Activated CD8-positive, alpha-beta T cell treated with anti-CD3 and anti-CD28 coated beads, Interleukin-2, amount 10 ng/mL, durations not matched to agents 7 days and 5 days (primary cell): ENCODE measurements at regions not wholly inside any gene's neighbourhood (a gene's known extent, or its start where the extent isn't known, plus 50 kb on each side); places are given as distances from the start of the nearest gene placed in this dataset.

Experiments used
- ATAC-seq: fragments of 150-1000 bp; cut with Tn5 transposase; one replicate; pipeline ENCODE4 v1.10.0; 2021; ENCODE audit warnings: moderate library complexity
- CTCF ChIA-PET: fragments of 350-600 bp; sonication (Branson Sonifier 250); formaldehyde crosslinking; loops from one replicate; lab custom pipeline; 2021; ENCODE audit warnings: antibody characterized with exemption; lab: Charles Lee
- POLR2A ChIA-PET: fragments of 350-600 bp; sonication (Branson Sonifier 250); formaldehyde crosslinking; loops from one replicate; lab custom pipeline; 2021; ENCODE audit warnings: antibody characterized with exemption; lab: Charles Lee
- DNase-seq: peaks from one replicate; pipeline ENCODE4 v3.0.0-alpha.2; 2020
- H3K27ac Mint-ChIP-seq: one replicate; pipeline ENCODE4 v1.8.0; 2021; ENCODE audit warnings: mild to moderate bottlenecking, mixed read lengths
- H3K27me3 Mint-ChIP-seq: one replicate; pipeline ENCODE4 v1.8.0; 2021; ENCODE audit warnings: low read depth, mixed read lengths
- H3K36me3 Mint-ChIP-seq: one replicate; pipeline ENCODE4 v1.8.0; 2021; ENCODE audit warnings: low read depth, mixed read lengths
- H3K4me1 Mint-ChIP-seq: one replicate; pipeline ENCODE4 v1.8.0; 2021; ENCODE audit warnings: low read depth, mixed read lengths
- H3K4me3 Mint-ChIP-seq: one replicate; pipeline ENCODE4 v1.8.0; 2021; ENCODE audit warnings: mild to moderate bottlenecking, mixed read lengths
- H3K9me3 Mint-ChIP-seq: one replicate; pipeline ENCODE4 v1.8.0; 2022; ENCODE audit warnings: mixed read lengths; ENCODE audit not compliant: insufficient read depth

DNA sequence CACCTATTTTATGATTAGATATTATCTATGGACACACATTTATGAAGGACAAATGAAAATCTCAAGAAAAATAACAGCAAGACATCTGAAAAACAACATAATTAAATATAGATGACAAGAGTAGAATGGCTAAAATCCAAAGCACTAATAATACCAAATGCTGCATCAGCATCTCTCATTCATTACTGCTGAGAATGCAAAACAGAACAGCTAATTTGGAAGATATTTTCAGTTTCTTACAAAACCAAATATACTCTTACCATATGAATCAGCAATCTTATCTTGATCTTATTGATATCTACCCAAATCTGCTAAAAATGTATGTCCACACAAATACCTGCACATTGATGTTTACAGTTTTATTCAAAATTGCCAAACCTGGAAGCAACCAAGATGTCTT lies 829.1 kb upstream of the MIR17HG start:
- no peak for DNase-seq
- CTCF ChIA-PET: no interaction called here
- no peak for ATAC-seq
- POLR2A ChIA-PET: no interaction called here
- Mint-ChIP-seq H3K4me1 (no peaks in the 10 kb centered on the region), H3K27ac (no peak overlapping the region), H3K9me3 (peaks cover 10% of the 10 kb centered on the region), H3K4me3 (no peak overlapping the region), H3K36me3 (no peaks in the 10 kb centered on the region), H3K27me3 (no peaks in the 10 kb centered on the region)

DNA sequence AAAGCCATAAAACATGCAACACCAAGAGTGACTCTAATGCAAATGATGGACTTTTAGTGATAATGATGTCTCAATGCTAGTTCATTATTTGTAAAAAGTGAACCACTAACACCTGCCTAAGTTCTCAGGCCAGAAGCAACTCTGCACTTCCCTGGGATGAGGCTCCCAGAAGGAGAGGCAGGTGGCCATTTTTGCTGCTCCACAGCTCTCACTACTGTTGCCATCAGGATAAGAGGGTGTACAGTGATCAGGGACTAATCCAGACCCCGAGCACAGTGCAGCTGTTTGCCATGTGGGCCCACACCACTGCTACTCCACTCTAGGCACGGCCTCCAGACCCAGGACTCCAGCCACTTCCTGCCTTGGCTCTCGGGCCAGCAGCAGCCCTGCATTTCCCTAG lies 828.3 kb upstream of the MIR17HG start:
- H3K36me3 Mint-ChIP-seq: no peaks in the 10 kb centered on the region
- no peaks in the 10 kb centered on the region for H3K27me3 Mint-ChIP-seq
- no peak overlapping the region for H3K4me3 Mint-ChIP-seq
- H3K4me1 Mint-ChIP-seq: no peaks in the 10 kb centered on the region
- ChIA-PET POLR2A (no interaction called here), CTCF (no interaction called here)
- ATAC-seq: no peak
- H3K27ac Mint-ChIP-seq: no peak overlapping the region
- no peak for DNase-seq
- H3K9me3 Mint-ChIP-seq: peaks cover 15% of the 10 kb centered on the region

DNA sequence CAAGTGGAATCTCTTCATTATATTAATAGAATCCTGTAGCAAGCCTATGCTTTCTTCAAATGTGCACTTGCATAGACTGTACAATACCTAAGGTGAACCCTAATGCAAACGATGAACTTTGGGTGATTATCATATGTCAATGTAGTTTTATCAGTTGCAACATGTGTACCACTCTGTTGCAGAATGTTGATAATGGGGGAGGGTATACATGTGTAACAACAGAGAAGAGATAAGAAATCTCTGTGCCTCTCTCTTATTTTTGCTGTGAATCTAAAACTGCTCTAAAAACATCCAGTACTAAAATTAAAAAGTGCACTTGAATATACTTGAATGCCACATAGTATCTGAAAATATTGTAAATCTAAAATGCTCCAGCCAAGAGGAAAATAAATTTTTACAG lies 820.8 kb upstream of the MIR17HG start:
- no peaks in the 10 kb centered on the region for H3K27me3 Mint-ChIP-seq
- ChIA-PET CTCF (no interaction called here), POLR2A (no interaction called here)
- DNase-seq (no peak), ATAC-seq (no peak)
- no peaks in the 10 kb centered on the region for H3K36me3 Mint-ChIP-seq
- H3K4me1 Mint-ChIP-seq: no peaks in the 10 kb centered on the region
- peaks cover 11% of the 10 kb centered on the region for H3K9me3 Mint-ChIP-seq
- H3K27ac Mint-ChIP-seq: no peak overlapping the region
- H3K4me3 Mint-ChIP-seq: no peak overlapping the region

DNA sequence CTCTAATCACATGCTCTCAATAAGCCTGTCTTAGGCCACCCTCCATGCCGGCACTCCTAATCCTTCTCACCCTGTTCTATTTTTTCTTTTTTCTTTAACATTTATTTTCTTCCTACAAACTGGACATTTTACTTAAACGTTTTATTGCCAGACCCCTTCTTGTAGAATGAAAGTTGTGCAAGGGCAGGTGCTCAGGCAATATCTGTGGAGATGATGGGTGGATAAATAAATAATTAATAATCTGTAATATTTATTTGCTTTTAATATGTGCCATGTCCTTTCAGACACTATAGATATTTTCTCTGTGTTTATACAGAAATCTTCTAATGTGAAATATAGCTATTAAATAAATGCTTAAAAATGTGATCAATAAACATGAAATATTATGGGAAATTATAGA lies 815.7 kb upstream of the MIR17HG start:
- ATAC-seq: no peak
- H3K4me1 Mint-ChIP-seq: no peaks in the 10 kb centered on the region
- DNase-seq: no peak
- no peaks in the 10 kb centered on the region for H3K27me3 Mint-ChIP-seq
- ChIA-PET CTCF (no interaction called here), POLR2A (no interaction called here)
- no peaks in the 10 kb centered on the region for H3K9me3 Mint-ChIP-seq
- no peak overlapping the region for H3K27ac Mint-ChIP-seq
- H3K4me3 Mint-ChIP-seq: no peak overlapping the region
- no peaks in the 10 kb centered on the region for H3K36me3 Mint-ChIP-seq

DNA sequence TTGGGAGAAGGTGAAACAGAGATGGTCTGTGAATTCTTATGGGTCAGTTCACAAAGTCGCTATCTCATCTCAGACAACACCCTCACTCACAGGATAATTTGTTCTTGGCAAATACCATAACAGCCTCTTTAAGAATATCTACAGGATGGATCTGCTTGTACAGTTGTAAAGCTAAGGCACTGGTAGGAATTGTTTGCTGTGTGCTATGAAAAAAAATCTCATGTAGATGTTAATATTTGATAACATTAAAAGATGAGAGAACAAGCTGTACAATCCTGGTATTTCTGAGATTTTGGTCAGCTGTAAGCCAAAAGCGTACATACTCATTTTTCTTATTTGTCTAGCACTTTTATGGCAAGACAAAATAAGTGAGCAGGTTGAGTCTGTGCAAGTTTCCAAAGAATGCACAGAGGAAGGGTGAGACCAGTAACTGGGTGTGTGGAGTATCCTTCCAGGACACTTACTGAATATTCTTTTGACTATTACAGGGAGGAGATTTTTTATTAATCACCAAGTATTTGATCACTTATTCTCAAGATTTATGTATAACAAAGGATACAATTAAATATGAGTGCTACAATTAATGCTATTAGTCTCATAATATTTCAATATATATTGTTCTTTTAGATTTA lies 814.5 kb upstream of the MIR17HG start:
- H3K9me3 Mint-ChIP-seq: no peaks in the 10 kb centered on the region
- no peaks in the 10 kb centered on the region for H3K36me3 Mint-ChIP-seq

DNA sequence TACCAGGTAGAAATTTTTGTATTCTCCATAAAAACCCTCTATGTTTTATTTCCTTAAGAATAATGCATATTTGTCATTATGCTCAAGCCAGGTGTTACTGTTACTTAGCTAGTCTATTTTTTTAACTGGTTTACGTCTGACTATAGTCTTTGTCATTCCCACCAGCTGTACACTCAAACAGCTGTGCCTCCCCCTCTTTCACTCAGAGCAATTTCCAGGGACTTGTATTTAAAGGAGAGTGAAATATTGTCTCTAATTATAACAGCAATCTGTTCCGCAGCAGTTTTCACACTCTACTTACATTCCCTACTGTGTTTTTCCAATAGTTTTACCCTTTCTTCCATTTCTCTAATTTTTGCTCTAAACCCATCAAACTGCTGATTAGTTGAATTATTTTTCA lies 813.6 kb upstream of the MIR17HG start:
- ATAC-seq: no peak
- no peak for DNase-seq
- Mint-ChIP-seq H3K9me3 (no peaks in the 10 kb centered on the region), H3K4me1 (no peaks in the 10 kb centered on the region), H3K4me3 (no peak overlapping the region), H3K27me3 (no peaks in the 10 kb centered on the region), H3K27ac (no peak overlapping the region), H3K36me3 (no peaks in the 10 kb centered on the region)
- ChIA-PET CTCF (no interaction called here), POLR2A (no interaction called here)

More for the DNA sequence above, 814.5 kb upstream of the MIR17HG start:
- POLR2A ChIA-PET: no interaction called here
- H3K27me3 Mint-ChIP-seq: no peaks in the 10 kb centered on the region
- CTCF ChIA-PET: no interaction called here
- H3K27ac Mint-ChIP-seq: no peak overlapping the region
- no peak overlapping the region for H3K4me3 Mint-ChIP-seq
- no peak for ATAC-seq
- H3K4me1 Mint-ChIP-seq: no peaks in the 10 kb centered on the region
- no peak for DNase-seq

DNA sequence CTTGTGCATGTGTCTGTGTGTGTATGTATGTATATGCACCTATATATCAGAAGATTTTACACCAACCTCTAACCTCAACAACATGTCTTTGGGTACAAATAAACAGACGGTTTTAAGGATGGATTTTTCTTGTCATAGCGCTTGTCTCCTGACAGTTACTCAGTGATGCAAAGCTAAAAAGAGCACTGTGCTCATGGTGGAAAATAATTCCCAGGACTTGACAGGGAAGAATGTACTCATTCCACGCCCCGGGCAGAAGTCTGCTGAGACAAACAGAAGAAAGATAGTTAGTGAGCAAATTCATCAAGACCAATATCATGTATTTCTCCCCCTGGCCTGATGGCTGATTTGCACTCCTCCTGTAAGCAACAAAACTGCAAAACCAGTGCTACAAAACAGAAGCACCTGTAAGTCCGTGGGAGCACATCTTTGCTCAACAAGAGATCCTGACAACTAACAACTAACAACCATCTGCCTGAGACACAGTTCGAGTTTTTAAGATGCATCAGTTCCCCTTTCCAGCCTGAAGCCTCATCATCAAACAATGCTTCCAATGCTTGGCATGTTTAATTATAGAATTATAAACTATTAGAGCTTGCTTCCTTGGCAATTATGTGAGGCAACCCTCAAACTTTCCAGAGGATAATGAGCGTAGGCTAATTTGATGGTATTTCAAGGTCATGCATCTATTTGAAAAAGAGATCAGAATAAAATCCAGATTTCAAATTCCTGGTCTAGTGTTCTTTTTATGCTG lies 812.7 kb upstream of the MIR17HG start:
- no peak overlapping the region for H3K4me3 Mint-ChIP-seq
- H3K27ac Mint-ChIP-seq: no peak overlapping the region
- H3K36me3 Mint-ChIP-seq: no peaks in the 10 kb centered on the region
- H3K27me3 Mint-ChIP-seq: no peaks in the 10 kb centered on the region
- H3K9me3 Mint-ChIP-seq: peaks cover 1% of the 10 kb centered on the region
- no peaks in the 10 kb centered on the region for H3K4me1 Mint-ChIP-seq
- CTCF ChIA-PET: no interaction called here
- ATAC-seq (no peak), DNase-seq (no peak)
- POLR2A ChIA-PET: no interaction called here

DNA sequence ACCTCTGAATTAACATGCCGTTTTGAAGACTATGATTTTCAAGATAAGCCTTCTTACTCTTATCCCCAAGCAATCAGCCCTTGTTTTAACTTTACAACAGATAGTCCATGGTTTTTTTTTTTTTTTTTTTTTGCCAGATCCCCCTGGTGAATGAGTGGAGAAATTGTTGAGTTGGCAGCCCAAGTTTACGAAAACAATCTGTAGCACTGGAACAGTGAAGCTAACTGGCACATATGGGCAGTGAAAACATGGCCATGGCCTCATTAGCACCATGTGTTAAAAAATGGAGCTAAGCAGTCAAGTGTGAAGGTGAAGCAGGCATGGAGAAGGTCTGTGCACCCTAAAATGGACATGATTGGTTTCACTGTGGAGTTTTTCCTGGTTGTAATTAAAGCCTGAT lies 812.1 kb upstream of the MIR17HG start:
- Mint-ChIP-seq H3K4me3 (no peak overlapping the region), H3K4me1 (no peaks in the 10 kb centered on the region), H3K36me3 (no peaks in the 10 kb centered on the region), H3K9me3 (peaks cover 8% of the 10 kb centered on the region), H3K27ac (no peak overlapping the region), H3K27me3 (no peaks in the 10 kb centered on the region)
- CTCF ChIA-PET: no interaction called here
- no peak for ATAC-seq
- POLR2A ChIA-PET: no interaction called here
- DNase-seq: no peak

DNA sequence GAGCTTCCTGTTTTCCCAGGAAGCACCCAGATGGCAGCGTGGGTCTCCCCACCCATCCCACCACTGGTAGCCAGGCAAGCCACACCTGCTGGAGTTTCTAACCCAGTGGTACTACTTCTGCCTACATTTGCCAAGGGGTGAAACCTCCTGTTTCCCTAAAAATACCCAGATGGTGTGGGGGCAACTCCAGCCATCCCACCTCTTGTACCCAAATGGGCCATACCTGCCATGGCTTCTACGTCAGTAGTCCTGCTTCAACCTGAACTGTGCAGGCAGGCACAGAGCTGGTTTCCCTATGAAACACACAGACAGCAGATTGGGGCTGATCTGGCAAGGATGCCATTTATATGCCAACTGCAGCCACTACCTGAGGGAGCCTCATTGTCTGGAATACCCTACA lies 809.4 kb upstream of the MIR17HG start:
- ATAC-seq (no peak), DNase-seq (no peak)
- no peak overlapping the region for H3K4me3 Mint-ChIP-seq
- peaks cover 10% of the 10 kb centered on the region for H3K9me3 Mint-ChIP-seq
- ChIA-PET POLR2A (no interaction called here), CTCF (no interaction called here)
- H3K27ac Mint-ChIP-seq: no peak overlapping the region
- no peaks in the 10 kb centered on the region for H3K4me1 Mint-ChIP-seq
- H3K36me3 Mint-ChIP-seq: no peaks in the 10 kb centered on the region
- H3K27me3 Mint-ChIP-seq: no peaks in the 10 kb centered on the region

DNA sequence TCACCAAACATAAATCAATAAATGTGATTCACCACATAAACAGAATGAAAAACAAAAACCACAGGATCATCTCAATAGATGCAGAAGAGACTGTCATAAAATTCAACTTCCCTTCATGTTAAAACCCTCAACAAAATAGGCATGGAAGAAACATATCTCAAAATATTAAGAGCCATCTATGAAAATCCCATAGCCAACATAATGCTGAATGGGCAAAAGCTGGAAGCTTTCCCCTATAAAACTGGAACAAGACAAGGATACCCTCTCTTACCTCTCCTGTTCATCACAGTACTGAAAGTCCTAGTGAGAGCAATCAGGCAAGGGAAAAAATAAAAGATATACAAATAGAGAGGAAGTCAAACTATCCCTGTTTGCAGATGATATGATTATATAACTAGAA lies 806.1 kb upstream of the MIR17HG start:
- DNase-seq: no peak
- H3K9me3 Mint-ChIP-seq: peaks cover 14% of the 10 kb centered on the region
- POLR2A ChIA-PET: no interaction called here
- H3K36me3 Mint-ChIP-seq: no peaks in the 10 kb centered on the region
- CTCF ChIA-PET: no interaction called here
- H3K4me3 Mint-ChIP-seq: no peak overlapping the region
- H3K27me3 Mint-ChIP-seq: no peaks in the 10 kb centered on the region
- ATAC-seq: no peak
- H3K27ac Mint-ChIP-seq: no peak overlapping the region
- no peaks in the 10 kb centered on the region for H3K4me1 Mint-ChIP-seq

DNA sequence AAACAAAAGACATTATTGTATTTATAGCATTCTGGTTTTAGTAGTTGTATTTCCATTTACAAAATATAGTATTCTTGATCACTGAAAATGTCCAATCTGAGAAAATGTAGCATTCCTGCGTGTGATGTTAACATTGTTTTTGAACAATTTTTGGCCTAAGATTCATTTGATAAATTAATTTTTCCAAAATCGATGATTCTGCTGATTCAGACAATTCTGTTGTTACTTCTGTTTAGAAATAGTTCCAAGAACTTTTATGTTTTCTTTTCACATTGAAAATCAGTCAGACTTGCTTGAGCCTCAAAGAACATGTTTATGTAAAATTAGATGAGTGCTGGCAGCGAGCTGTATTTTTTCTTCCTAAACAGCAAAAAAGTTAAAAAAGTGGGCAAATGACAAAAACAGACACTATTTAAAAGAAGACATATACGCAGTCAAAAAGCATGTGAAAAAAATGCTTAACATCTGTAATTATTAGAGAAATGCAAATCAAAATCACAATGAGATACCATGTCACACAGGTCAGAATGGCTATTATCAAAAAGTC lies 804.5 kb upstream of the MIR17HG start:
- H3K27me3 Mint-ChIP-seq: no peaks in the 10 kb centered on the region
- peaks cover 19% of the 10 kb centered on the region for H3K9me3 Mint-ChIP-seq
- no peak overlapping the region for H3K4me3 Mint-ChIP-seq
- ATAC-seq (no peak), DNase-seq (no peak)
- H3K27ac Mint-ChIP-seq: no peak overlapping the region
- POLR2A ChIA-PET: no interaction called here
- H3K36me3 Mint-ChIP-seq: no peaks in the 10 kb centered on the region
- no peaks in the 10 kb centered on the region for H3K4me1 Mint-ChIP-seq
- CTCF ChIA-PET: no interaction called here

DNA sequence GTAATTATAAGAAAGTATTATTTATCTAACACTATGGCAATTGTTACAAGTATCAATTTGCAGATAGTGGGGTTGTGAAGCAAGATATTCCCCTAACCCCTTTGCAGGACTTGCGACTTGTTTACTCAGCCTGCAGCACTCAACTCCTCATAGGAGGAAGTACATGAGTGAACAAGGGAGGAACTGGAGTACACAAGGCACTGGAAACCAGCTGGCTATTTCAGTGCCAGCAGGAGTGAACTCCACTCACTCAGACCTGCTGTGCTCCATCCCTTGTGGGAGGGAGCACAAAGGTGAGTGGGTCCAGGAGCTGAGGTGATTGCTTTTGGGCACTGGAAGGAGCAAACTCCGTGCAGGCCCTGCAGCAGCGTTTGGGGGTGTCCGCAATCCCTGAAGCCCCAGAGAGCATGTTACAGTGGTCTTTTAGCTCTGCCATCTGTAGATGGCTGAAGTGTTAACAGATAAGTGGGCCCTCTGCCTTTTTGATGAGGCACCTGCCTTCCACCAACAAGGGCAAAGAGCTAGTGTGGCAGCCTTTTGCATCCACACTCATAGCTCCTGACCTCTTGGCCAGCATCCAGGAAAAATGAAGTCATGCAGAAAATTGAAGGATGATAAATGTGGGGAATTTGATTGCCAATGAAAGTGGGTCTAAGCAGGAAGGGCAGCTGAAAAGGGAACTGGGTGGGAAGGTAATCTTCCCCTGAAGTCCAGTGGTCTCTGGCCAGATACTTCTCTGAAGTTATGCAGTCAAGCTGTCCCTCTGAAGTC lies 802.2 kb upstream of the MIR17HG start:
- ATAC-seq: no peak
- DNase-seq: no peak
- no peak overlapping the region for H3K27ac Mint-ChIP-seq
- ChIA-PET POLR2A (no interaction called here), CTCF (no interaction called here)
- no peaks in the 10 kb centered on the region for H3K27me3 Mint-ChIP-seq
- H3K4me3 Mint-ChIP-seq: no peak overlapping the region
- H3K4me1 Mint-ChIP-seq: no peaks in the 10 kb centered on the region
- H3K9me3 Mint-ChIP-seq: peaks cover 23% of the 10 kb centered on the region
- H3K36me3 Mint-ChIP-seq: no peaks in the 10 kb centered on the region
